Right lobe of liver (tissue), 4 donors: ENCODE measurements at regions not wholly inside any gene's neighbourhood (a gene's known extent, or its start where the extent isn't known, plus 50 kb on each side); places are given as distances from the start of the nearest gene placed in this dataset.

ENCODE experiments used
- POLR2A ChIP-seq: fragments of 450-650 bp; IDR thresholded peaks from one replicate; pipeline ENCODE4 v1.6.1; 2017; ENCODE audit warnings: antibody characterized with exemption, mild to moderate bottlenecking
- TF ChIP-seq, protein P1 (sequence below), 4 donors: fragments of 200-600 bp in 3 of 4; fragments of 450-650 bp in 1 of 4; IDR thresholded peaks; one replicate each; pipeline versions ENCODE4 v1.5.1 to v1.8.0; 2016 to 2022; ENCODE audit warnings: antibody characterized with exemption in 4 of 4, mild to moderate bottlenecking in 2 of 4
- donor health status: DM: no; HTN: no; CAD: no.
- donor health status: DM: no; HTN: no; CAD: no.
- donor health status: DM: no; HTN: yes; CAD: no.

DNA sequence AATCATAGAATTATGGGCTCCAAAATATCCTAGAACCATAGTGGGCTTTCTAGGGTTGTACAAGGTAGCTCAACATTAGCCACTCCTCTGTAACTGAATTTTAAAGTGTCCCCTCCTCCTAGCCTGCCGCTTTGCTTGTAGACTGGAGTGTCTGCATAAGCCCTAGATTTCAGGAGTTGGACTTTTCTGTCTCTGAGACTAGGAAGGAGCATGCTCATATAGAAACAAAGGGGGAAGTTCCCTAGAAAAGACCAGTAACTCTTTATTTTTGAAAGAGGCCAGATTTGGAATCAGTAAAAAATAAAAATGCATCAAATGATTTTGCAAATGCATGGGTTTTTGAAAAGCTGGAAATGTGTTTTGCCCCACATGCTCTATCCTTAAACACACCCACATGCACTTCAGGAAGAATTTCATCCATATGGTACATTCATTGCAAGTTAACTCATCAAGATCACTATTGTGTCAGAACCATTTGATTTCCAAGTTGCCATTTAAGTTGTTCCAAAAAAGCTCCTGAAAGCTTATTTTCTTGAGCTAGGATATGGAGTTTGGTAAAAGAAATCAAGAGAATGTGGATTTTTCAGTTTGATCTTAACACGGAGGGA lies 121.0 kb upstream of the NR3C1 start:
- TF ChIP-seq, protein P1, sequence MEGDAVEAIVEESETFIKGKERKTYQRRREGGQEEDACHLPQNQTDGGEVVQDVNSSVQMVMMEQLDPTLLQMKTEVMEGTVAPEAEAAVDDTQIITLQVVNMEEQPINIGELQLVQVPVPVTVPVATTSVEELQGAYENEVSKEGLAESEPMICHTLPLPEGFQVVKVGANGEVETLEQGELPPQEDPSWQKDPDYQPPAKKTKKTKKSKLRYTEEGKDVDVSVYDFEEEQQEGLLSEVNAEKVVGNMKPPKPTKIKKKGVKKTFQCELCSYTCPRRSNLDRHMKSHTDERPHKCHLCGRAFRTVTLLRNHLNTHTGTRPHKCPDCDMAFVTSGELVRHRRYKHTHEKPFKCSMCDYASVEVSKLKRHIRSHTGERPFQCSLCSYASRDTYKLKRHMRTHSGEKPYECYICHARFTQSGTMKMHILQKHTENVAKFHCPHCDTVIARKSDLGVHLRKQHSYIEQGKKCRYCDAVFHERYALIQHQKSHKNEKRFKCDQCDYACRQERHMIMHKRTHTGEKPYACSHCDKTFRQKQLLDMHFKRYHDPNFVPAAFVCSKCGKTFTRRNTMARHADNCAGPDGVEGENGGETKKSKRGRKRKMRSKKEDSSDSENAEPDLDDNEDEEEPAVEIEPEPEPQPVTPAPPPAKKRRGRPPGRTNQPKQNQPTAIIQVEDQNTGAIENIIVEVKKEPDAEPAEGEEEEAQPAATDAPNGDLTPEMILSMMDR (IDR thresholded peaks at IDR 0.05): no peak
- TF ChIP-seq POLR2A: no peak
